OCI-LY7 (cell line): ENCODE measurements at regions not wholly inside any gene's neighbourhood (a gene's known extent, or its start where the extent isn't known, plus 50 kb on each side); places are given as distances from the start of the nearest gene placed in this dataset.

Experiments
- EZH2phosphoT487 ChIP-seq: fragments of 200-600 bp; sonication (generic); IDR thresholded peaks from 2 replicates; pipeline ENCODE4 v1.6.1; 2018; ENCODE audit warnings: low read depth, borderline replicate concordance, mild to moderate bottlenecking, mixed run types, antibody characterized with exemption, low read length, moderate library complexity, mixed read lengths
- TF ChIP-seq, protein P1 (sequence below): fragments of 200-600 bp; sonication (generic); conservative IDR thresholded peaks from 2 replicates; pipeline ENCODE4 v1.5.1; 2014; ENCODE audit warnings: mild to moderate bottlenecking, antibody characterized with exemption, low read length, moderate library complexity, mixed read lengths

DNA sequence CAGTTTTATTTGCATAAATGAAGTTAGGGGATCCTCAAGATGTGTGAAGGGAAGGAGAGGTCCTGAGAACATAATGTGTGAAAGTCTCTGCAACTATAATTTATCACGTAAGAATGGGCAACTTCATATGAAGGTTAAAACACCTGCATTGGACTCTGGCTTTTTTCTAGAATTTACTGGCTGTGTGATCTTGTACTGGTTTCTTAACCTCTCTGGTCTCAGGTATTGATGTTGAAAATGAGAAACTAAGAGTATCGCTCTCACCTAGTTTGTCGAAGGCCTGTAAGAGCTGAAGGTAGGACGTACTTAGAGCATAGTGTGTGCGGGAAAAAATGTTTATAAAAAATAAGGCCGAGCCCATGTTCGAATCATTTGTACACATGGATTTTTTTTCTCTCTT is 280.5 kb downstream of the ICE1 start:
- TF ChIP-seq, protein P1, sequence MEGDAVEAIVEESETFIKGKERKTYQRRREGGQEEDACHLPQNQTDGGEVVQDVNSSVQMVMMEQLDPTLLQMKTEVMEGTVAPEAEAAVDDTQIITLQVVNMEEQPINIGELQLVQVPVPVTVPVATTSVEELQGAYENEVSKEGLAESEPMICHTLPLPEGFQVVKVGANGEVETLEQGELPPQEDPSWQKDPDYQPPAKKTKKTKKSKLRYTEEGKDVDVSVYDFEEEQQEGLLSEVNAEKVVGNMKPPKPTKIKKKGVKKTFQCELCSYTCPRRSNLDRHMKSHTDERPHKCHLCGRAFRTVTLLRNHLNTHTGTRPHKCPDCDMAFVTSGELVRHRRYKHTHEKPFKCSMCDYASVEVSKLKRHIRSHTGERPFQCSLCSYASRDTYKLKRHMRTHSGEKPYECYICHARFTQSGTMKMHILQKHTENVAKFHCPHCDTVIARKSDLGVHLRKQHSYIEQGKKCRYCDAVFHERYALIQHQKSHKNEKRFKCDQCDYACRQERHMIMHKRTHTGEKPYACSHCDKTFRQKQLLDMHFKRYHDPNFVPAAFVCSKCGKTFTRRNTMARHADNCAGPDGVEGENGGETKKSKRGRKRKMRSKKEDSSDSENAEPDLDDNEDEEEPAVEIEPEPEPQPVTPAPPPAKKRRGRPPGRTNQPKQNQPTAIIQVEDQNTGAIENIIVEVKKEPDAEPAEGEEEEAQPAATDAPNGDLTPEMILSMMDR, result no peak
- no peak for TF ChIP-seq EZH2phosphoT487
